Right lobe of liver (tissue), 6 donors: ENCODE measurements at regions not wholly inside any gene's neighbourhood (a gene's known extent, or its start where the extent isn't known, plus 50 kb on each side); places are given as distances from the start of the nearest gene placed in this dataset.
A peak's percentile ranks its signal among the peaks of the same experiment; 100 is the strongest.

ENCODE experiments used
- ATAC-seq, 4 donors: fragments of 200-7000 bp; cut with Tn5 transposase; one replicate each; pipeline ENCODE4 v1.9.1; 2020; ENCODE audit warnings: mild to moderate bottlenecking in 4 of 4, moderate library complexity in 4 of 4
- DNase-seq, 3 donors: peaks; one replicate each; pipeline ENCODE4 v3.0.0-alpha.2; 2020
- H3K27ac ChIP-seq, 3 donors: fragments of 200-600 bp; one replicate each; pipeline ENCODE4 v1.8.0; 2022
- H3K27me3 ChIP-seq, 2 donors: fragments of 200-600 bp; one replicate each; pipeline ENCODE4 v1.8.0; 2022
- H3K36me3 ChIP-seq, 4 donors: fragments of 200-600 bp; sonication (generic) in 1 of 4; one replicate each; pipeline versions ENCODE4 v1.5.1 to v1.8.0; 2017 to 2022; ENCODE audit warnings: control low read depth in 1 of 4
- H3K4me1 ChIP-seq, 4 donors: fragments of 200-600 bp; sonication (generic) in 1 of 4; one replicate each; pipeline versions ENCODE4 v1.5.1 to v1.8.0; 2017 to 2022; ENCODE audit warnings: control low read depth in 1 of 4
- H3K4me3 ChIP-seq, 3 donors: fragments of 200-600 bp; one replicate each; pipeline ENCODE4 v1.8.0; 2022
- H3K9me3 ChIP-seq, 4 donors: fragments of 200-600 bp; sonication (generic) in 1 of 4; one replicate each; pipeline versions ENCODE4 v1.5.1 to v1.8.0; 2017 to 2022; ENCODE audit warnings: control low read depth in 1 of 4
- POLR2A ChIP-seq: fragments of 450-650 bp; IDR thresholded peaks from one replicate; pipeline ENCODE4 v1.6.1; 2017; ENCODE audit warnings: antibody characterized with exemption, mild to moderate bottlenecking
- WGBS: methylation state at CpG from one replicate; pipeline ENCODE4 v1.1.6; 2018; ENCODE audit warnings: low coverage, low lambda C conversion rate; ENCODE audit not compliant: insufficient coverage; ENCODE audit errors: missing lambda C conversion rate; 5-methylcytosine and 5-hydroxymethylcytosine counted together
- intact Hi-C, 2 donors: fragments of 100-400 bp; cut with DNase I; formaldehyde crosslinking; loops; one replicate each; pipeline versions ENCODE4 v1.11.2 to v1.14.1; 2022
- TF ChIP-seq, protein P1 (sequence below), 4 donors: fragments of 200-600 bp in 3 of 4; fragments of 450-650 bp in 1 of 4; IDR thresholded peaks; one replicate each; pipeline versions ENCODE4 v1.5.1 to v1.8.0; 2016 to 2022; ENCODE audit warnings: antibody characterized with exemption in 4 of 4, mild to moderate bottlenecking in 2 of 4
- donor health status: DM: no; HTN: yes; CAD: no.
- donor health status: DM: no; HTN: no; CAD: no.
- donor health status: DM: no; HTN: no; CAD: no.
- donor health status: DM: no; HTN: yes; CAD: no.
- donor health status: DM: no; HTN: yes; CAD: no.

DNA sequence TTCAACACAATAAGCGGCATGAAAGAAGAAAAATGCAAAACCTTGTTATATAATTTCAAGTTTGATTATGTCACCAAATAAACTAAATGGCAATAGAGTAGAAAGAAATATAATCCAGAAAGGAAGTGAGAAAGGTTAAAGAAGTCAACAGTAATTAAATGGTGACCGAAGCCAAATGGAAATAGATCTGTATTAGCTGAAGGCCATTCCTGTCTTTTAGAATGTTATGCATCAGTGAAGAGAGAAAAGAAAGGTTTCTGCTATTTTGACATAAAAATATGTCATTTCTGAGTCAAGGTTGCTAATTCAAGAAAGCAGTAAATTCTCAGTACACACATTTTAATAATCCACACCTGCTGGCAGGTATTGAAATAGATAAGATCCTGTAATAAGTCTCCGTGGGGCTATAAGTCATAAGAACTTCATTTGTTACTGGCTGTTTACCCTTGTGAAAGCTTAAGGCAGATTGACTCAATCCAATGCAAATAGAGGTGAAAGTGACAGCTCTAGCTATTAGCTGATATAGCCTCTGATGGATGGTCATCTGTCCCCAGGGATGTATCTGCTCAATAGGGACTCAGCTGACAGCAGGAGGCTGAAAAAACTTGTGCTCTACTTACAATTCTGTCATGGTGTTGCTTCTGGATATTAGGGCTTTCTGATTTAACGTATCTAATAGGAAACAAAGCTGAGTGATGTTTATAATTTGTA, 152.1 kb downstream of the FZD1 start:
- no peak for TF ChIP-seq POLR2A
- TF ChIP-seq, protein P1, sequence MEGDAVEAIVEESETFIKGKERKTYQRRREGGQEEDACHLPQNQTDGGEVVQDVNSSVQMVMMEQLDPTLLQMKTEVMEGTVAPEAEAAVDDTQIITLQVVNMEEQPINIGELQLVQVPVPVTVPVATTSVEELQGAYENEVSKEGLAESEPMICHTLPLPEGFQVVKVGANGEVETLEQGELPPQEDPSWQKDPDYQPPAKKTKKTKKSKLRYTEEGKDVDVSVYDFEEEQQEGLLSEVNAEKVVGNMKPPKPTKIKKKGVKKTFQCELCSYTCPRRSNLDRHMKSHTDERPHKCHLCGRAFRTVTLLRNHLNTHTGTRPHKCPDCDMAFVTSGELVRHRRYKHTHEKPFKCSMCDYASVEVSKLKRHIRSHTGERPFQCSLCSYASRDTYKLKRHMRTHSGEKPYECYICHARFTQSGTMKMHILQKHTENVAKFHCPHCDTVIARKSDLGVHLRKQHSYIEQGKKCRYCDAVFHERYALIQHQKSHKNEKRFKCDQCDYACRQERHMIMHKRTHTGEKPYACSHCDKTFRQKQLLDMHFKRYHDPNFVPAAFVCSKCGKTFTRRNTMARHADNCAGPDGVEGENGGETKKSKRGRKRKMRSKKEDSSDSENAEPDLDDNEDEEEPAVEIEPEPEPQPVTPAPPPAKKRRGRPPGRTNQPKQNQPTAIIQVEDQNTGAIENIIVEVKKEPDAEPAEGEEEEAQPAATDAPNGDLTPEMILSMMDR (IDR thresholded peaks at IDR 0.05), result no peak

DNA sequence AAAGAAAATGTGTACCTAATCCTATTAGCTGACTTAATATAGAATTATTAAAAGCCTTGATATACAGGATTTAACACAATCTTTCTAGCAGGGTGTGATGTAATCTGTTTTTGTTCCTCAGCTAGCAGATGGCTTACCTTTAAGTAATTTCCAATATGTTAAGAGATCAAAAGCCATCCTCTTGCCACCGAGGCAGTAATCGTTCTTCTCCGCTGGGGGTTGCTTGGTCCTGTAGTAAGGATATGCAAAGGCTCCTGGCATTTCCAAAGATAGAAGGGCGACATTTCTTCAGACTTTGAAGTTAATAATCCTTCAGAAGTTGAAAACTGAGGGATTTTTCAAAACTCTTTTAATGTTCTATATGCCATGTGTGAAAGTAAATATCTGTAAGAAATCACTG, 156.4 kb downstream of the FZD1 start:
- DNase-seq, result no peak
- intact Hi-C loops, result no loop called here

More for the DNA sequence above, 152.1 kb downstream of the FZD1 start:
- Histone ChIP-seq H3K4me3 (no peak overlapping the region), H3K27me3 (no peaks in the 10 kb centered on the region), H3K36me3 (no peaks in the 10 kb centered on the region), H3K9me3 (no peaks in the 10 kb centered on the region), H3K4me1 (no peaks in the 10 kb centered on the region), H3K27ac (no peak overlapping the region)
- ATAC-seq, result no peak
- intact Hi-C loops, result no loop called here
- WGBS, result 66% methylated on average over 4 of the region's 4 CpGs
- DNase-seq, result no peak

DNA sequence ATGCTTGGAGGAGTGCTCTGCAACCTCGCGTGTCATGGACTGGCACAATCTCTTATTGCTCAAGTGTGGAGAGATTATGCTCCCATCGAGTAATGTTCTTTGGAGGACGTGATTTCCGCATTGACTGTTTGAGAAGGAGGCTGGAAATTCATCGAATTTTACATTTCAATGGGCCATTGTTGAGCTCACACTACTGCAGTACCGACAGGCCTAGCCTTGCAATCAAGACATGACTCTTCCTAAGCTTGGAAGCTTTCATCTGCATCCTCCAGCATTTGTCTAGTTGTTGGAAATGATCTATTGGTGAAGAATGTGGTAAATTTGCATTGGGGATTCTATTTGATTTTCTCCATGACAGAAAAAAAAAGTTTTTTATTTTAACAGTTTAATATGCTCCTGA, 156.8 kb downstream of the FZD1 start:
- Histone ChIP-seq H3K4me1 (no peaks in the 10 kb centered on the region), H3K27me3 (no peaks in the 10 kb centered on the region), H3K36me3 (no peaks in the 10 kb centered on the region), H3K9me3 (no peaks in the 10 kb centered on the region), H3K27ac (no peak overlapping the region), H3K4me3 (no peak overlapping the region)
- no peak for DNase-seq
- 69% methylated on average over 7 of the region's 7 CpGs for WGBS
- ATAC-seq, result no peak
- TF ChIP-seq POLR2A, result no peak
- TF ChIP-seq, protein P1 (IDR thresholded peaks at IDR 0.05), result no peak
- intact Hi-C loops, result no loop called here

More for the DNA sequence above, 156.4 kb downstream of the FZD1 start:
- Histone ChIP-seq H3K4me3 (no peak overlapping the region), H3K36me3 (no peaks in the 10 kb centered on the region), H3K9me3 (no peaks in the 10 kb centered on the region), H3K27ac (no peak overlapping the region), H3K4me1 (no peaks in the 10 kb centered on the region), H3K27me3 (no peaks in the 10 kb centered on the region)
- ATAC-seq, result no peak
- TF ChIP-seq, protein P1 (IDR thresholded peaks at IDR 0.05), result no peak
- TF ChIP-seq POLR2A, result no peak
- 68% methylated on average over 4 of the region's 4 CpGs for WGBS

DNA sequence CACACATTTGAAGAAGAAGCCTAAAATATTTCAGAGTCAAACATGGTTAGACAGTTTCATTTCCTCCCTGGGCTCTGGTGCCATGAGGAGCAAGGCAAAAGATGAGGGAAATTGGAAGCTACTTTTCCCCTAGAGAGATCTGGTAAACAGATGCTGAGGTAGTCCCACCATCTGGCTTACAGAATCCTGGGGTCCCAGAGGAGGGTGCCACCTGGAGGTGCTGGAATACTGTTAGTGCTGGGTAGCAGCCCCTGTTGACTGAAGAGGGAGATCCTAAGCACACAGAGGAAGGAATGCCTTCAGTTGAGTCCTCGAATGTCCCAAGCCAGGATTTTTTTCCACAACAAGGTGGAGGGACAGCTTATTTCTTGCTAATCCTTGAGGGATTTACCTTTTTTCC, 160.1 kb downstream of the FZD1 start:
- no peak overlapping the region for H3K4me3 ChIP-seq
- TF ChIP-seq POLR2A, result no peak
- TF ChIP-seq, protein P1 (IDR thresholded peaks at IDR 0.05), result no peak
- H3K4me1 ChIP-seq, result no peaks in the 10 kb centered on the region
- ATAC-seq (peak in 1 of 4 donors; percentile 17), DNase-seq (no peak)
- H3K27me3 ChIP-seq, result no peaks in the 10 kb centered on the region
- intact Hi-C loops, result no loop called here
- 10% methylated on average over 1 of the region's 1 CpG for WGBS
- H3K9me3 ChIP-seq, result no peaks in the 10 kb centered on the region
- no peaks in the 10 kb centered on the region for H3K36me3 ChIP-seq
- H3K27ac ChIP-seq, result no peak overlapping the region
